Colonic mucosa (tissue), 4 donors: ENCODE measurements at regions not wholly inside any gene's neighbourhood (a gene's known extent, or its start where the extent isn't known, plus 50 kb on each side); places are given as distances from the start of the nearest gene placed in this dataset.

Experiments used
- DNase-seq: peaks from one replicate; pipeline ENCODE4 v3.0.0-alpha.2; 2020
- H3K27ac ChIP-seq: fragments of 200-600 bp; one replicate; pipeline ENCODE4 v1.8.0; 2021
- H3K27me3 ChIP-seq: fragments of 200-600 bp; one replicate; pipeline ENCODE4 v1.8.0; 2021
- H3K36me3 ChIP-seq: fragments of 200-600 bp; one replicate; pipeline ENCODE4 v1.8.0; 2021
- H3K4me1 ChIP-seq: fragments of 200-600 bp; one replicate; pipeline ENCODE4 v1.8.0; 2021; ENCODE audit warnings: mild to moderate bottlenecking
- H3K4me3 ChIP-seq: fragments of 200-600 bp; one replicate; pipeline ENCODE4 v1.8.0; 2021
- H3K9ac ChIP-seq, 2 donors: one replicate each; pipeline ENCODE4 v1.7.0; 2013; ENCODE audit warnings: control low read depth in 2 of 2, low read depth in 2 of 2, low read length in 2 of 2
- H3K9me3 ChIP-seq: fragments of 200-600 bp; one replicate; pipeline ENCODE4 v1.8.0; 2021
- CTCF ChIP-seq: fragments of 200-600 bp; IDR thresholded peaks from one replicate; pipeline ENCODE4 v1.8.0; 2022; ENCODE audit warnings: antibody characterized with exemption, mild to moderate bottlenecking
- intact Hi-C: fragments of 100-400 bp; cut with DNase I; formaldehyde crosslinking; loops from one replicate; pipeline ENCODE4 v1.14.1; 2022
- donor health status: healthy.
- donor health status: DM: no; HTN: no; CAD: no.
- donor health status: DM: no; HTN: no; CAD: no.

- TF ChIP-seq CTCF = no peak
- no peak overlapping the region for H3K4me3 ChIP-seq
- no peaks in the 10 kb centered on the region for H3K4me1 ChIP-seq
- H3K36me3 ChIP-seq = no peaks in the 10 kb centered on the region
- no peak overlapping the region for H3K27ac ChIP-seq
- H3K9ac ChIP-seq = no peak overlapping the region
- intact Hi-C loops = no loop called here
- no peaks in the 10 kb centered on the region for H3K27me3 ChIP-seq
- no peaks in the 10 kb centered on the region for H3K9me3 ChIP-seq
- no peak for DNase-seq
Observed at GRCh38 chr5:118015511-118015910, 972.8 kb downstream of the DTWD2 start.

GRCh38 chr5:118009741-118010297 lies 978.5 kb downstream of the DTWD2 start:
- no peak overlapping the region for H3K27ac ChIP-seq
- TF ChIP-seq CTCF = no peak
- no peak for DNase-seq
- H3K9ac ChIP-seq = no peak overlapping the region
- no peaks in the 10 kb centered on the region for H3K4me1 ChIP-seq
- no peaks in the 10 kb centered on the region for H3K27me3 ChIP-seq
- no peaks in the 10 kb centered on the region for H3K36me3 ChIP-seq
- intact Hi-C loops = no loop called here
- H3K9me3 ChIP-seq = no peaks in the 10 kb centered on the region
- no peak overlapping the region for H3K4me3 ChIP-seq

- intact Hi-C loops = no loop called here
- no peak for DNase-seq
- H3K36me3 ChIP-seq = no peaks in the 10 kb centered on the region
- no peaks in the 10 kb centered on the region for H3K9me3 ChIP-seq
- H3K4me1 ChIP-seq = no peaks in the 10 kb centered on the region
- H3K27ac ChIP-seq = no peak overlapping the region
- H3K4me3 ChIP-seq = no peak overlapping the region
- TF ChIP-seq CTCF = no peak
- H3K9ac ChIP-seq = no peak overlapping the region
- no peaks in the 10 kb centered on the region for H3K27me3 ChIP-seq
Observed at GRCh38 chr5:118008779-118009178, 979.6 kb downstream of the DTWD2 start.

GRCh38 chr5:118007262-118007661 lies 981.1 kb downstream of the DTWD2 start:
- H3K27ac ChIP-seq = no peak overlapping the region
- no peaks in the 10 kb centered on the region for H3K9me3 ChIP-seq
- no peak for TF ChIP-seq CTCF
- H3K27me3 ChIP-seq = no peaks in the 10 kb centered on the region
- H3K9ac ChIP-seq = no peak overlapping the region
- no peaks in the 10 kb centered on the region for H3K4me1 ChIP-seq
- no peaks in the 10 kb centered on the region for H3K36me3 ChIP-seq
- no peak overlapping the region for H3K4me3 ChIP-seq
- intact Hi-C loops = no loop called here
- DNase-seq = no peak

GRCh38 chr5:118006219-118006618 lies 982.1 kb downstream of the DTWD2 start:
- Histone ChIP-seq H3K36me3 (no peaks in the 10 kb centered on the region), H3K9ac (no peak overlapping the region), H3K27ac (no peak overlapping the region), H3K4me3 (no peak overlapping the region), H3K9me3 (no peaks in the 10 kb centered on the region), H3K4me1 (no peaks in the 10 kb centered on the region), H3K27me3 (no peaks in the 10 kb centered on the region)
- no peak for TF ChIP-seq CTCF
- no peak for DNase-seq
- intact Hi-C loops = no loop called here
